ENCODE measurements at regions not wholly inside any gene's neighbourhood (a gene's known extent, or its start where the extent isn't known, plus 50 kb on each side); places are given as distances from the start of the nearest gene placed in this dataset.

DNA sequence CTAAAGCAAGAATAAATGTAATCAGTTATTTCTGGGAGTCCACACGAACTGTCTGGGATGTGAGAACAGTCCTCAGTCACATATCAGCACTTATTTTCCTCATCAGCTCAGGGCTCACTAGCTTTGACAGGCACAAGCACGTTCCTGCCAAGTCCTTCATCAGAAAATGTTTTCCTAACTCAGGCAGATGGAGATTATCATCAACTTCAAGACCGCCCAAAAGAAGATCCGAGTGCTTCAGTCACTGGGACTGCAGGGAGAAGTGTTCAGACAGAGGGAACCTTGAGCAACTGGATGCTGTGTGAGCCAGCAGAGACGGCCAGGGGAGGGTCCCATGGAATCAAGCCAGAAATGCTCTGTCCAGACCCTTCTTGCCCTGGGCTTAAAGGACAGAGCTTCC is 189.4 kb downstream of the NXNL2 start:
- no peaks in the 10 kb centered on the region for H3K23me2 ChIP-seq (ENCODE audit: low read depth, low read length)
- ChIA-PET CTCF (ENCODE audit: partially characterized antibody) (no interaction called here), POLR2A (ENCODE audit: partially characterized antibody) (interaction anchor here (0.6 kb wide), 1 partner anchor 1417 kb away, joined by 3 read pairs; no protein-coding TSS in a partner anchor)
- no peaks in the 10 kb centered on the region for H3K27me3 ChIP-seq (replicated peaks in 1 of 4; ENCODE audit: control insufficient read depth in 3 of 4, extremely low read depth in 1 of 4, insufficient read depth in 3 of 4, low read length in 3 of 4)
- H3K18ac ChIP-seq (ENCODE audit: extremely low read depth, low read length): no peak overlapping the region
- H2BK12ac ChIP-seq (ENCODE audit: low read depth, low read length): no peak overlapping the region
- H4K91ac ChIP-seq (replicated peaks; ENCODE audit: insufficient read length, low read length): no peak overlapping the region
- H4K8ac ChIP-seq (ENCODE audit: extremely low read depth, insufficient read depth, low read length): no peak overlapping the region
- H3K23ac ChIP-seq (ENCODE audit: insufficient read length): no peak overlapping the region
- H2BK15ac ChIP-seq (ENCODE audit: low read length): peak overlapping the region; percentile 25; the same call in 1 of the 2 replicates
- H2AFZ ChIP-seq (ENCODE audit: low read length): no peak overlapping the region
- H4K5ac ChIP-seq (ENCODE audit: insufficient read length, low read depth, low read length): no peak overlapping the region
- H3K9me3 ChIP-seq (ENCODE audit: insufficient read depth in 2 of 2, low read depth in 1 of 2, low read length in 1 of 2): no peaks in the 10 kb centered on the region
- no peak overlapping the region for H3K4me3 ChIP-seq (ENCODE audit: extremely low read depth in 1 of 4, insufficient read depth in 2 of 4, low read depth in 3 of 4, low read length in 4 of 4)
- no peak overlapping the region for H3K4me2 ChIP-seq (ENCODE audit: insufficient read depth in 1 of 2, low read depth in 2 of 2, low read length in 2 of 2)
- FAIRE-seq (no peak), DNase-seq (ENCODE audit: low read depth in 1 of 2, low spot score in 2 of 2) (no peak)
- no peaks in the 10 kb centered on the region for H3K79me2 ChIP-seq (ENCODE audit: control insufficient read depth in 1 of 2, insufficient read depth in 2 of 2, low read length in 2 of 2)
- no peak overlapping the region for H3K4ac ChIP-seq (replicated peaks; ENCODE audit: insufficient read length, low read depth, low read length)
- 88% methylated on average over 5 of the region's 5 CpGs; no CpG with 5 or more reads in 1 of the 2 experiments for WGBS, 2 experiments (ENCODE audit: extremely low coverage in 1 of 2, insufficient coverage in 1 of 2, insufficient read length in 1 of 2, insufficient replicate concordance in 2 of 2, low coverage in 1 of 2, low lambda C conversion rate in 2 of 2, missing lambda C conversion rate in 1 of 2)
- H3K79me1 ChIP-seq (ENCODE audit: low read depth, low read length): no peaks in the 10 kb centered on the region
- H3K27ac ChIP-seq (ENCODE audit: low read depth, low read length): no peak overlapping the region
- H2BK120ac ChIP-seq (replicated peaks; ENCODE audit: low read depth, low read length): no peak overlapping the region
- peaks cover 0 to 2% (median 0%) of the 10 kb centered on the region in 4 experiments; a peak in 1 of 7 replicates for H3K4me1 ChIP-seq (replicated peaks in 1 of 4; ENCODE audit: control insufficient read depth in 3 of 4, insufficient read depth in 4 of 4, low read length in 3 of 4)
- H4K20me1 ChIP-seq (replicated peaks in 1 of 2; ENCODE audit: control insufficient read depth in 1 of 2, insufficient read depth in 2 of 2, low read length in 2 of 2): no peaks in the 10 kb centered on the region
- H2BK5ac ChIP-seq (ENCODE audit: low read depth, low read length): no peak overlapping the region
- H3K36me3 ChIP-seq (ENCODE audit: control insufficient read depth in 2 of 4, insufficient read depth in 4 of 4, low read length in 3 of 4): no peaks in the 10 kb centered on the region
- no peak overlapping the region for H2BK20ac ChIP-seq (ENCODE audit: low read length)
- H3K56ac ChIP-seq (replicated peaks; ENCODE audit: insufficient read length, low read depth, low read length): no peak overlapping the region
- H2AK5ac ChIP-seq (ENCODE audit: low read depth, low read length): no peak overlapping the region
- H3K9ac ChIP-seq (replicated peaks in 1 of 4; ENCODE audit: extremely low read depth in 1 of 4, low read depth in 3 of 4, low read length in 3 of 4): no peak overlapping the region
- no peak overlapping the region for H3K14ac ChIP-seq (ENCODE audit: insufficient read length)
- TF ChIP-seq BRCA1 (IDR thresholded peaks at IDR 0.05; ENCODE audit: low read depth, low read length): no peak
- TF ChIP-seq NANOG (IDR thresholded peaks at IDR 0.05; ENCODE audit: insufficient read depth, low read depth, low read length, poor library complexity, severe bottlenecking): no peak
- TF ChIP-seq TAF7 (optimal IDR thresholded peaks at IDR 0.05; ENCODE audit: borderline replicate concordance, low read depth, low read length): no peak
- no peak for TF ChIP-seq RAD21 (IDR thresholded peaks at IDR 0.05 in 1 of 2, conservative IDR thresholded peaks at IDR 0.05 in 1 of 2; ENCODE audit: low read depth in 2 of 2, low read length in 2 of 2)
- no peak for TF ChIP-seq CHD2 (IDR thresholded peaks at IDR 0.05; ENCODE audit: low read length)
- TF ChIP-seq, protein P1, sequence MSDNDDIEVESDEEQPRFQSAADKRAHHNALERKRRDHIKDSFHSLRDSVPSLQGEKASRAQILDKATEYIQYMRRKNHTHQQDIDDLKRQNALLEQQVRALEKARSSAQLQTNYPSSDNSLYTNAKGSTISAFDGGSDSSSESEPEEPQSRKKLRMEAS (IDR thresholded peaks at IDR 0.05): no peak
- no peak for TF ChIP-seq RBBP5 (IDR thresholded peaks at IDR 0.05; ENCODE audit: borderline replicate concordance, low read depth, low read length)
- no peak for TF ChIP-seq POLR2A (IDR thresholded peaks at IDR 0.05; ENCODE audit: control extremely low read depth in 1 of 2, low read depth in 2 of 2, low read length in 2 of 2)
- TF ChIP-seq NRF1 (IDR thresholded peaks at IDR 0.05; ENCODE audit: low read depth, low read length): no peak
- no peak for TF ChIP-seq SRF (IDR thresholded peaks at IDR 0.05; ENCODE audit: low read depth, low read length)
- no peak for TF ChIP-seq KDM4A (IDR thresholded peaks at IDR 0.05; ENCODE audit: low read depth, low read length, severe bottlenecking)
- TF ChIP-seq GABPA (IDR thresholded peaks at IDR 0.05; ENCODE audit: borderline replicate concordance, insufficient read depth, low read length): no peak
- TF ChIP-seq CBX8 (IDR thresholded peaks at IDR 0.05; ENCODE audit: borderline replicate concordance, low read depth, low read length): no peak
- TF ChIP-seq ASH2L (IDR thresholded peaks at IDR 0.05; ENCODE audit: low read length): no peak
- TF ChIP-seq POU5F1 (IDR thresholded peaks at IDR 0.05; ENCODE audit: low read depth, low read length): no peak

All from H1 (cell line).